K562 (cell line): ENCODE measurements at regions not wholly inside any gene's neighbourhood (a gene's known extent, or its start where the extent isn't known, plus 50 kb on each side); places are given as distances from the start of the nearest gene placed in this dataset.

Source experiments
- ATAC-seq: fragments of 200-7000 bp; cut with Tn5 transposase; 3 replicates; pipeline ENCODE4 v1.9.1; 2020; ENCODE audit warnings: moderate library complexity
- BruUV-seq: library from RNA; stranded (reverse); fragments of 400-500 nt; replicated peaks from 2 replicates; lab custom pipeline; 2021; lab: Mats Ljungman, UMichigan
- CTCF ChIA-PET: fragments of 300-600 bp; formaldehyde crosslinking; extraction: SDS; loops from one replicate; lab custom pipeline; 2021; ENCODE audit warnings: low intra/inter-chr PET ratio; lab: Yijun Ruan, JAX
- POLR2A ChIA-PET: fragments of 300-600, 350-650 bp; sonication (Branson Sonifier 250); formaldehyde crosslinking; extraction: SDS; loops from one replicate; lab custom pipeline; 2021; ENCODE audit warnings: antibody characterized with exemption, inconsistent platforms; lab: Yijun Ruan, JAX
- DNase-seq, 4 experiments: peaks; one replicate each; pipeline versions ENCODE4 v3.0.0 to v3.0.0-alpha.2; 2011 to 2018; ENCODE audit warnings: low spot score in 3 of 4, mixed read lengths in 3 of 4; ENCODE audit errors: extremely low read depth in 1 of 4
- FAIRE-seq: peaks from 2 replicates; lab custom pipeline; 2011; peaks lifted over from hg19 to GRCh38; lab: Jason Lieb, UNC
- H2AFZ ChIP-seq: 2 replicates; pipeline ENCODE4 v1.6.0; 2011; ENCODE audit warnings: low read depth, low read length, control low read depth, inconsistent platforms
- H3K27ac ChIP-seq: fragments of 200-600 bp; 3 replicates; pipeline ENCODE4 v1.8.0; 2011; ENCODE audit warnings: low read depth, mild to moderate bottlenecking, control low read depth, inconsistent platforms, low read length, moderate library complexity, mixed read lengths; ENCODE audit errors: extremely low read depth
- H3K27me3 ChIP-seq, 2 experiments: fragments of 300-600 bp in 1 of 2; 2 replicates in 1 of 2; 3 replicates in 1 of 2; pipeline versions ENCODE4 v1.6.0 to v1.8.0; 2011; ENCODE audit warnings: inconsistent platforms in 2 of 2, low read length in 2 of 2, mild to moderate bottlenecking in 1 of 2, mixed read lengths in 1 of 2, moderate library complexity in 1 of 2; ENCODE audit not compliant: control insufficient read depth in 2 of 2, insufficient read depth in 2 of 2
- H3K36me3 ChIP-seq: fragments of 300-600 bp; 3 replicates; pipeline ENCODE4 v1.8.0; 2011; ENCODE audit warnings: mild to moderate bottlenecking, low read length, inconsistent platforms; ENCODE audit not compliant: control insufficient read depth, insufficient read depth
- H3K4me1 ChIP-seq, 2 experiments: fragments of 200-600 bp in 1 of 2; replicated peaks in 1 of 2; 2 replicates in 1 of 2; 3 replicates in 1 of 2; pipeline versions ENCODE4 v1.5.1 to v1.8.0; 2011; ENCODE audit warnings: inconsistent platforms in 2 of 2, low read length in 2 of 2, mild to moderate bottlenecking in 1 of 2, mixed read lengths in 1 of 2, moderate library complexity in 1 of 2; ENCODE audit not compliant: control insufficient read depth in 2 of 2, insufficient read depth in 2 of 2
- H3K4me2 ChIP-seq: 2 replicates; pipeline ENCODE4 v1.6.1; 2011; ENCODE audit warnings: low read length, control low read depth, inconsistent platforms, mixed read lengths; ENCODE audit not compliant: insufficient read depth
- H3K4me3 ChIP-seq: fragments of 200-600 bp; sonication (generic), shearing (Covaris generic); 2 replicates; pipeline ENCODE4 v1.5.1; 2016; ENCODE audit warnings: control low read depth, inconsistent platforms
- H3K79me2 ChIP-seq: fragments of 200-600 bp; 3 replicates; pipeline ENCODE4 v1.8.0; 2011; ENCODE audit warnings: low read length, inconsistent platforms; ENCODE audit not compliant: control insufficient read depth, insufficient read depth
- H3K9ac ChIP-seq, 2 experiments: 2 replicates each; pipeline versions ENCODE4 v1.6.0 to v1.6.1; 2011; ENCODE audit warnings: low read depth in 2 of 2, low read length in 2 of 2, control low read depth in 1 of 2, inconsistent platforms in 1 of 2, mild to moderate bottlenecking in 1 of 2, mixed read lengths in 1 of 2; ENCODE audit not compliant: insufficient read depth in 1 of 2
- H3K9me1 ChIP-seq: one replicate; pipeline ENCODE4 v1.6.0; 2011; ENCODE audit warnings: inconsistent platforms, mild to moderate bottlenecking, low read length, moderate library complexity; ENCODE audit not compliant: control insufficient read depth, insufficient read depth
- H3K9me3 ChIP-seq: replicated peaks from 2 replicates; pipeline ENCODE4 v1.5.1; 2011; ENCODE audit warnings: low read depth, low read length, inconsistent platforms; ENCODE audit not compliant: control insufficient read depth, insufficient read depth
- H4K20me1 ChIP-seq: replicated peaks from 2 replicates; pipeline ENCODE4 v1.6.1; 2011; ENCODE audit warnings: low read length, inconsistent platforms, mixed read lengths; ENCODE audit not compliant: control insufficient read depth, insufficient read depth
- CBFA2T2 ChIP-seq: fragments of 450-650 bp; conservative IDR thresholded peaks from 2 replicates; pipeline ENCODE4 v1.6.1; 2017; ENCODE audit warnings: mild to moderate bottlenecking
- ELF2 ChIP-seq: fragments of 250-450 bp; sonication (Bioruptor Pico); IDR thresholded peaks from 2 replicates; pipeline ENCODE4 v1.5.0; 2021; ENCODE audit warnings: mild to moderate bottlenecking
- GMEB1 ChIP-seq: fragments of 250-450 bp; sonication (Bioruptor Pico); IDR thresholded peaks from 2 replicates; pipeline ENCODE4 v1.4.0; 2020; ENCODE audit warnings: mild to moderate bottlenecking
- RFX5 ChIP-seq: IDR thresholded peaks from 2 replicates; pipeline ENCODE4 v1.6.1; 2011; ENCODE audit warnings: low read depth, mild to moderate bottlenecking, improper control_type of control experiment, low read length
- YY1 ChIP-seq, 3 experiments: IDR thresholded peaks; 2 replicates each; pipeline ENCODE4 v1.6.1; 2011; ENCODE audit warnings: low read length in 2 of 3, mild to moderate bottlenecking in 2 of 3, moderate library complexity in 2 of 3, borderline replicate concordance in 1 of 3, control low read depth in 1 of 3, low read depth in 1 of 3; ENCODE audit not compliant: insufficient read depth in 3 of 3, insufficient replicate concordance in 2 of 3, control insufficient read depth in 1 of 3, insufficient read length in 1 of 3; ENCODE audit errors: extremely low read depth in 1 of 3
- ZC3H8 ChIP-seq: fragments of 450-650 bp; IDR thresholded peaks from 2 replicates; pipeline ENCODE4 v1.6.1; 2017
- ZKSCAN1 ChIP-seq: fragments of 150-350 bp; IDR thresholded peaks from 2 replicates; pipeline ENCODE4 v1.6.1; 2016; ENCODE audit warnings: low read depth, low read length
- ZNF23 ChIP-seq: fragments of 250-450 bp; sonication (Bioruptor Pico); IDR thresholded peaks from 2 replicates; pipeline ENCODE4 v1.4.0; 2020; ENCODE audit warnings: mild to moderate bottlenecking
- WGBS: fragments of 100-300 bp; shearing (Covaris generic); methylation state at CpG from one replicate; pipeline ENCODE4 v1.1.6; 2016; ENCODE audit warnings: low coverage, mixed read lengths; ENCODE audit not compliant: insufficient coverage; ENCODE audit errors: missing lambda C conversion rate; 5-methylcytosine and 5-hydroxymethylcytosine counted together
- in situ Hi-C: fragments of 300-500 bp; cut with MboI; formaldehyde crosslinking; loops from 4 replicates; pipeline ENCODE4 v1.15.0; 2018; ENCODE audit warnings: inconsistent platforms, mixed read lengths
- intact Hi-C: fragments of 100-400 bp; cut with micrococcal nuclease; formaldehyde crosslinking; loops from 2 replicates; pipeline ENCODE4 v1.14.2; 2022

- FAIRE-seq: no peak
- no peak overlapping the region for H3K9ac ChIP-seq
- in situ Hi-C loops: no loop called here
- no peak overlapping the region for H2AFZ ChIP-seq
- BruUV-seq: no TSS peak
- no peak overlapping the region for H3K27ac ChIP-seq
- no peaks in the 10 kb centered on the region for H3K9me1 ChIP-seq
- H3K36me3 ChIP-seq: no peaks in the 10 kb centered on the region
- H3K27me3 ChIP-seq: 0 out of 5 replicates have a peak, but pooled peaks cover 0 to 3% of the 10 kb centered on the region in 2 experiments
- H3K4me3 ChIP-seq: no peak overlapping the region
- intact Hi-C loops: no loop called here
- no peak for TF ChIP-seq GMEB1 (CRISPR knock-in tag)
- no peak for TF ChIP-seq ZKSCAN1
- no peak for TF ChIP-seq CBFA2T2
- TF ChIP-seq, all 486 proteins: peak for 0
- no peaks in the 10 kb centered on the region for H4K20me1 ChIP-seq
- H3K79me2 ChIP-seq: no peaks in the 10 kb centered on the region
- no peak for ATAC-seq
- no peak overlapping the region for H3K4me2 ChIP-seq
- POLR2A ChIA-PET: interaction anchor here (0.5 kb wide), 1 partner anchor 18 kb away, joined by 3 read pairs; no protein-coding TSS in a partner anchor
- DNase-seq: no peak
- no peaks in the 10 kb centered on the region for H3K9me3 ChIP-seq
- H3K4me1 ChIP-seq: no peaks in the 10 kb centered on the region
- CTCF ChIA-PET: no interaction called here
Measured at GRCh38 chr10:94043431-94043990, 49.8 kb downstream of the PLCE1 start.

- Histone ChIP-seq H3K4me3 (no peak overlapping the region), H3K27ac (no peak overlapping the region), H3K9me1 (no peaks in the 10 kb centered on the region), H3K9me3 (no peaks in the 10 kb centered on the region), H2AFZ (no peak overlapping the region), H3K9ac (no peak overlapping the region), H3K36me3 (no peaks in the 10 kb centered on the region), H3K4me1 (no peaks in the 10 kb centered on the region), H3K4me2 (no peak overlapping the region), H3K79me2 (no peaks in the 10 kb centered on the region), H4K20me1 (no peaks in the 10 kb centered on the region), H3K27me3 (0 out of 5 replicates have a peak, but pooled peaks cover 0 to 3% of the 10 kb centered on the region in 2 experiments)
- DNase-seq (no peak), ATAC-seq (no peak), FAIRE-seq (no peak)
- intact Hi-C loops (no loop called here), in situ Hi-C loops (no loop called here)
- TF ChIP-seq ZC3H8: no peak
- no peak for TF ChIP-seq RFX5
- no peak for TF ChIP-seq YY1 (IDR thresholded peaks at IDR 0.05; ENCODE audit: borderline replicate concordance in 1 of 3, control insufficient read depth in 1 of 3, extremely low read depth in 1 of 3, insufficient read depth in 3 of 3, insufficient read length in 1 of 3, insufficient replicate concordance in 2 of 3, low read depth in 1 of 3, low read length in 2 of 3)
- no peak for TF ChIP-seq ZNF23 (CRISPR knock-in tag)
- no peak for TF ChIP-seq ELF2 (CRISPR knock-in tag)
- 0% methylated on average over 1 of the region's 1 CpG for WGBS
- no TSS peak for BruUV-seq
- CTCF ChIA-PET: no interaction called here
- POLR2A ChIA-PET: no interaction called here
Measured at GRCh38 chr10:94046098-94046497, 52.4 kb downstream of the PLCE1 start.
